Endodermal cell (in vitro differentiated cells): ENCODE measurements at regions not wholly inside any gene's neighbourhood (a gene's known extent, or its start where the extent isn't known, plus 50 kb on each side); places are given as distances from the start of the nearest gene placed in this dataset.

Source experiments
- DNase-seq: peaks from one replicate; pipeline ENCODE4 v3.0.0-alpha.2; 2017
- H3K27ac ChIP-seq: 2 replicates; pipeline ENCODE4 v1.5.1; 2013; ENCODE audit warnings: mild to moderate bottlenecking, low read depth, low read length, moderate library complexity
- H3K27me3 ChIP-seq: 2 replicates; pipeline ENCODE4 v1.6.1; 2013; ENCODE audit warnings: mild to moderate bottlenecking, low read length, moderate library complexity; ENCODE audit not compliant: insufficient read depth, control insufficient read depth, poor library complexity, severe bottlenecking
- H3K36me3 ChIP-seq: 2 replicates; pipeline ENCODE4 v1.7.0; 2013; ENCODE audit warnings: mild to moderate bottlenecking, low read length, moderate library complexity; ENCODE audit not compliant: control insufficient read depth, insufficient read depth
- H3K4me1 ChIP-seq: one replicate; pipeline ENCODE4 v1.7.0; 2013; ENCODE audit warnings: low read length; ENCODE audit not compliant: control insufficient read depth, insufficient read depth
- H3K4me3 ChIP-seq: 2 replicates; pipeline ENCODE4 v1.5.1; 2013; ENCODE audit warnings: mild to moderate bottlenecking, low read length, moderate library complexity
- H3K9ac ChIP-seq: 2 replicates; pipeline ENCODE4 v1.6.1; 2013; ENCODE audit warnings: mild to moderate bottlenecking, low read length, moderate library complexity; ENCODE audit not compliant: poor library complexity, severe bottlenecking; ENCODE audit errors: extremely low read depth
- H3K9me3 ChIP-seq: 2 replicates; pipeline ENCODE4 v1.6.1; 2013; ENCODE audit warnings: mild to moderate bottlenecking, low read length, moderate library complexity; ENCODE audit not compliant: control insufficient read depth
- H3K27ac Mint-ChIP-seq: 2 replicates; pipeline ENCODE4 v1.8.0; 2020; ENCODE audit warnings: mixed read lengths
- H3K27me3 Mint-ChIP-seq: 2 replicates; pipeline ENCODE4 v1.8.0; 2021; ENCODE audit warnings: mild to moderate bottlenecking, mixed read lengths; ENCODE audit not compliant: insufficient read depth
- H3K36me3 Mint-ChIP-seq: 2 replicates; pipeline ENCODE4 v1.8.0; 2020; ENCODE audit warnings: low read depth, mixed read lengths
- H3K4me1 Mint-ChIP-seq: 2 replicates; pipeline ENCODE4 v1.8.0; 2020; ENCODE audit warnings: mixed read lengths
- H3K4me3 Mint-ChIP-seq: 2 replicates; pipeline ENCODE4 v1.8.0; 2020; ENCODE audit warnings: mild to moderate bottlenecking, moderate library complexity, mixed read lengths
- H3K9me3 Mint-ChIP-seq: 2 replicates; pipeline ENCODE4 v1.8.0; 2020; ENCODE audit warnings: mild to moderate bottlenecking, mixed read lengths
- CTCF ChIP-seq: fragments of 200-600 bp; sonication (generic); conservative IDR thresholded peaks from 2 replicates; pipeline ENCODE4 v1.5.0; 2021; ENCODE audit warnings: antibody characterized with exemption, mild to moderate bottlenecking
- WGBS, 2 experiments: methylation state at CpG; one replicate each; pipeline versions ENCODE4 v1.1.5 to v1.1.7; 2013; ENCODE audit warnings: missing lambda C conversion rate in 2 of 2, mixed read lengths in 1 of 2; ENCODE audit not compliant: insufficient coverage in 1 of 2, insufficient read length in 1 of 2; 5-methylcytosine and 5-hydroxymethylcytosine counted together

- H3K4me3 Mint-ChIP-seq = no peak overlapping the region
- no peak overlapping the region for H3K4me3 ChIP-seq
- no peaks in the 10 kb centered on the region for H3K36me3 ChIP-seq
- no peaks in the 10 kb centered on the region for H3K9me3 Mint-ChIP-seq
- no peak overlapping the region for H3K27ac Mint-ChIP-seq
- WGBS, 2 experiments = 80% methylated on average over 1 of the region's 1 CpG; no CpG with 5 or more reads in 1 of the 2 experiments
- H3K27me3 Mint-ChIP-seq = no peaks in the 10 kb centered on the region
- no peaks in the 10 kb centered on the region for H3K9me3 ChIP-seq
- no peak overlapping the region for H3K27ac ChIP-seq
- peaks cover 3% of the 10 kb centered on the region for H3K4me1 ChIP-seq
- H3K36me3 Mint-ChIP-seq = no peaks in the 10 kb centered on the region
- DNase-seq = no peak
- no peaks in the 10 kb centered on the region for H3K27me3 ChIP-seq
- no peak overlapping the region for H3K9ac ChIP-seq
- no peak for TF ChIP-seq CTCF
- H3K4me1 Mint-ChIP-seq = peaks cover 9% of the 10 kb centered on the region
Measured at GRCh38 chr7:15081891-15082290, 179.3 kb upstream of the DGKB start.

- Histone ChIP-seq H3K27me3 (no peaks in the 10 kb centered on the region), H3K27ac (no peak overlapping the region), H3K4me3 (no peak overlapping the region), H3K9me3 (no peaks in the 10 kb centered on the region), H3K9ac (no peak overlapping the region), H3K4me1 (no peaks in the 10 kb centered on the region), H3K36me3 (no peaks in the 10 kb centered on the region)
- TF ChIP-seq CTCF = no peak
- DNase-seq = no peak
- Mint-ChIP-seq H3K4me3 (no peak overlapping the region), H3K36me3 (no peaks in the 10 kb centered on the region), H3K9me3 (no peaks in the 10 kb centered on the region), H3K4me1 (no peaks in the 10 kb centered on the region), H3K27ac (no peak overlapping the region), H3K27me3 (no peaks in the 10 kb centered on the region)
- WGBS, 2 experiments = 93 to 97% methylated on average over 5 of the region's 5 CpGs
Measured at GRCh38 chr7:15073301-15073700, 170.8 kb upstream of the DGKB start.

- TF ChIP-seq CTCF = no peak
Measured at GRCh38 chr7:15068324-15068723, 165.8 kb upstream of the DGKB start.

More at GRCh38 chr7:15068324-15068723, 165.8 kb upstream of the DGKB start:
- H3K9ac ChIP-seq = no peak overlapping the region
- H3K27me3 ChIP-seq = no peaks in the 10 kb centered on the region
- H3K9me3 ChIP-seq = no peaks in the 10 kb centered on the region
- DNase-seq = no peak
- no peaks in the 10 kb centered on the region for H3K27me3 Mint-ChIP-seq
- no peak overlapping the region for H3K4me3 ChIP-seq
- H3K4me3 Mint-ChIP-seq = no peak overlapping the region
- no peaks in the 10 kb centered on the region for H3K4me1 Mint-ChIP-seq
- no peaks in the 10 kb centered on the region for H3K36me3 ChIP-seq
- H3K9me3 Mint-ChIP-seq = peaks cover 14% of the 10 kb centered on the region
- no peak overlapping the region for H3K27ac Mint-ChIP-seq
- 100% methylated on average over 1 of the region's 1 CpG for WGBS, 2 experiments
- no peaks in the 10 kb centered on the region for H3K4me1 ChIP-seq
- H3K27ac ChIP-seq = no peak overlapping the region
- H3K36me3 Mint-ChIP-seq = no peaks in the 10 kb centered on the region
